KG1 (cell line): ENCODE measurements at regions not wholly inside any gene's neighbourhood (a gene's known extent, or its start where the extent isn't known, plus 50 kb on each side); places are given as distances from the start of the nearest gene placed in this dataset.

Experiments
- DNase-seq: peaks from one replicate; lab custom pipeline; 2025; lab: John Stamatoyannopoulos, UW

GRCh38 chr21:38741092-38741949, 64.4 kb upstream of the ETS2 start:
- DNase-seq = peak; percentile 9

- DNase-seq = no peak
Measured at GRCh38 chr21:38741950-38742256, 63.8 kb upstream of the ETS2 start.

GRCh38 chr21:38742580-38743260, 63.0 kb upstream of the ETS2 start:
- no peak for DNase-seq

GRCh38 chr21:38743772-38744529, 61.8 kb upstream of the ETS2 start:
- no peak for DNase-seq

GRCh38 chr21:38744861-38745260, 60.9 kb upstream of the ETS2 start:
- DNase-seq = no peak

- DNase-seq = no peak
Measured at GRCh38 chr21:38747810-38748209, 57.9 kb upstream of the ETS2 start.

- DNase-seq = no peak
Measured at GRCh38 chr21:38751379-38752050, 54.2 kb upstream of the ETS2 start.

- no peak for DNase-seq
Measured at GRCh38 chr21:38752051-38752505, 53.7 kb upstream of the ETS2 start.

- DNase-seq = no peak
Measured at GRCh38 chr21:38753114-38753513, 52.6 kb upstream of the ETS2 start.

- no peak for DNase-seq
Measured at GRCh38 chr21:38753557-38753971, 52.2 kb upstream of the ETS2 start.
